CD14-positive monocyte (primary cell): ENCODE measurements at regions not wholly inside any gene's neighbourhood (a gene's known extent, or its start where the extent isn't known, plus 50 kb on each side); places are given as distances from the start of the nearest gene placed in this dataset.

Source experiments
- DNase-seq, 3 donors: peaks; one replicate each; pipeline ENCODE4 v3.0.0-alpha.2; 2011 to 2022
- H2AFZ ChIP-seq: 2 replicates; pipeline ENCODE4 v1.6.0; 2012; ENCODE audit warnings: mild to moderate bottlenecking, low read depth, low read length, inconsistent platforms; ENCODE audit not compliant: insufficient read depth, poor library complexity, severe bottlenecking
- H3K27ac ChIP-seq, 2 donors: 1 replicate in 1 of 2; 2 replicates in 1 of 2; pipeline ENCODE4 v1.5.1; 2012 to 2013; ENCODE audit warnings: low read length in 2 of 2, control low read depth in 1 of 2, inconsistent platforms in 1 of 2, low read depth in 1 of 2, mild to moderate bottlenecking in 1 of 2
- H3K27me3 ChIP-seq, 2 donors: one replicate each; pipeline versions ENCODE4 v1.6.0 to v1.6.1; 2011 to 2013; ENCODE audit warnings: low read length in 2 of 2; ENCODE audit not compliant: control insufficient read depth in 2 of 2, insufficient read depth in 2 of 2
- H3K36me3 ChIP-seq, 2 donors: replicated peaks in 1 of 2; 1 replicate in 1 of 2; 2 replicates in 1 of 2; pipeline versions ENCODE4 v1.5.1 to v1.6.1; 2012 to 2013; ENCODE audit warnings: low read length in 2 of 2, control low read depth in 1 of 2, inconsistent platforms in 1 of 2, mild to moderate bottlenecking in 1 of 2; ENCODE audit not compliant: insufficient read depth in 2 of 2, control insufficient read depth in 1 of 2
- H3K4me1 ChIP-seq, 2 donors: 1 replicate in 1 of 2; 2 replicates in 1 of 2; pipeline versions ENCODE4 v1.5.1 to v1.6.1; 2012 to 2013; ENCODE audit warnings: low read length in 2 of 2, control low read depth in 1 of 2, inconsistent platforms in 1 of 2, mild to moderate bottlenecking in 1 of 2, moderate library complexity in 1 of 2; ENCODE audit not compliant: insufficient read depth in 2 of 2, control insufficient read depth in 1 of 2
- H3K4me2 ChIP-seq: replicated peaks from 2 replicates; pipeline ENCODE3; 2012; ENCODE audit warnings: low read length, moderate library complexity, mild to moderate bottlenecking; ENCODE audit not compliant: poor library complexity, severe bottlenecking; ENCODE audit errors: extremely low read depth
- H3K4me3 ChIP-seq, 3 experiments: fragments of 200-600 bp in 1 of 3; sonication (generic) in 1 of 3; replicated peaks in 1 of 3; 1 replicate in 2 of 3; 2 replicates in 1 of 3; pipeline ENCODE4 v1.5.1; 2011 to 2013; ENCODE audit warnings: low read length in 3 of 3, mild to moderate bottlenecking in 3 of 3, control low read depth in 2 of 3, low read depth in 2 of 3, inconsistent platforms in 1 of 3, moderate library complexity in 1 of 3
- H3K79me2 ChIP-seq: 2 replicates; pipeline ENCODE4 v1.6.0; 2012; ENCODE audit warnings: mild to moderate bottlenecking, control low read depth, inconsistent platforms, low read length, moderate library complexity; ENCODE audit not compliant: insufficient read depth
- H3K9ac ChIP-seq: 2 replicates; pipeline ENCODE4 v1.6.0; 2017; ENCODE audit warnings: low read length, mild to moderate bottlenecking; ENCODE audit not compliant: insufficient read depth, poor library complexity, severe bottlenecking
- H3K9me3 ChIP-seq, 2 donors: replicated peaks in 1 of 2; 1 replicate in 1 of 2; 2 replicates in 1 of 2; pipeline versions ENCODE4 v1.5.1 to v1.6.1; 2012 to 2013; ENCODE audit warnings: low read length in 2 of 2, control low read depth in 1 of 2; ENCODE audit not compliant: control insufficient read depth in 1 of 2, insufficient read depth in 1 of 2
- H4K20me1 ChIP-seq: 2 replicates; pipeline ENCODE4 v1.6.0; 2012; ENCODE audit warnings: mild to moderate bottlenecking, low read length, control low read depth, moderate library complexity; ENCODE audit not compliant: insufficient read depth
- H3K27ac Mint-ChIP-seq, 7 donors: one replicate each; pipeline ENCODE4 v1.8.0; 2020; ENCODE audit warnings: mild to moderate bottlenecking in 7 of 7, mixed read lengths in 7 of 7, moderate library complexity in 6 of 7, inconsistent platforms in 2 of 7
- H3K27me3 Mint-ChIP-seq, 3 donors: one replicate each; pipeline ENCODE4 v1.8.0; 2021 to 2022; ENCODE audit warnings: low read depth in 3 of 3, mild to moderate bottlenecking in 3 of 3, mixed read lengths in 3 of 3, moderate library complexity in 3 of 3, inconsistent platforms in 1 of 3
- H3K36me3 Mint-ChIP-seq, 2 donors: one replicate each; pipeline ENCODE4 v1.8.0; 2020; ENCODE audit warnings: mixed read lengths in 2 of 2, inconsistent platforms in 1 of 2, mild to moderate bottlenecking in 1 of 2
- H3K4me1 Mint-ChIP-seq: one replicate; pipeline ENCODE4 v1.8.0; 2020; ENCODE audit warnings: mild to moderate bottlenecking, mixed read lengths
- H3K4me3 Mint-ChIP-seq, 2 donors: one replicate each; pipeline ENCODE4 v1.8.0; 2020; ENCODE audit warnings: mild to moderate bottlenecking in 2 of 2, mixed read lengths in 2 of 2, moderate library complexity in 1 of 2
- H3K9me3 Mint-ChIP-seq, 7 donors: one replicate each; pipeline ENCODE4 v1.8.0; 2020 to 2022; ENCODE audit warnings: mixed read lengths in 7 of 7, mild to moderate bottlenecking in 6 of 7, moderate library complexity in 6 of 7, inconsistent platforms in 2 of 7
- CTCF ChIP-seq: fragments of 200-600 bp; IDR thresholded peaks from one replicate; pipeline ENCODE4 v1.8.0; 2022; ENCODE audit warnings: antibody characterized with exemption, mild to moderate bottlenecking
- WGBS: methylation state at CpG from one replicate; pipeline ENCODE4 v1.1.5; 2013; ENCODE audit warnings: missing lambda C conversion rate; ENCODE audit not compliant: insufficient coverage; 5-methylcytosine and 5-hydroxymethylcytosine counted together
- intact Hi-C, 2 donors: fragments of 100-400 bp; cut with micrococcal nuclease; formaldehyde crosslinking; loops; one replicate each; pipeline versions ENCODE4 v1.15.0 to v1.15.1; 2023

GRCh38 chr2:56478027-56478426 is 294.2 kb downstream of the CCDC85A start:
- no peaks in the 10 kb centered on the region for H3K36me3 Mint-ChIP-seq
- Histone ChIP-seq H2AFZ (no peak overlapping the region), H3K4me3 (no peak overlapping the region), H3K27ac (no peak overlapping the region), H3K27me3 (no peaks in the 10 kb centered on the region), H3K9me3 (peaks cover 0 to 6% of the 10 kb centered on the region in 2 donors), H3K79me2 (no peaks in the 10 kb centered on the region), H4K20me1 (no peaks in the 10 kb centered on the region), H3K4me1 (no peaks in the 10 kb centered on the region), H3K36me3 (no peaks in the 10 kb centered on the region), H3K4me2 (no peak overlapping the region), H3K9ac (no peak overlapping the region)
- no peak for DNase-seq
- H3K27ac Mint-ChIP-seq: no peak overlapping the region
- TF ChIP-seq CTCF: no peak
- no peak overlapping the region for H3K4me3 Mint-ChIP-seq
- peaks cover 0 to 1% (median under 1%) of the 10 kb centered on the region in 3 donors for H3K27me3 Mint-ChIP-seq
- H3K9me3 Mint-ChIP-seq: peaks cover 0 to 7% (median 3%) of the 10 kb centered on the region in 7 donors
- H3K4me1 Mint-ChIP-seq: no peaks in the 10 kb centered on the region
- intact Hi-C loops: no loop called here

GRCh38 chr2:56483081-56483480 is 299.3 kb downstream of the CCDC85A start:
- no peak overlapping the region for H3K4me3 Mint-ChIP-seq
- DNase-seq: no peak
- no peaks in the 10 kb centered on the region for H3K79me2 ChIP-seq
- H2AFZ ChIP-seq: no peak overlapping the region
- H3K27me3 Mint-ChIP-seq: peaks cover 0 to 2% (median 1%) of the 10 kb centered on the region in 3 donors
- peaks cover 0 to 6% (median 3%) of the 10 kb centered on the region in 7 donors for H3K9me3 Mint-ChIP-seq
- no peaks in the 10 kb centered on the region for H3K36me3 ChIP-seq
- H3K4me1 ChIP-seq: no peaks in the 10 kb centered on the region
- no peaks in the 10 kb centered on the region for H4K20me1 ChIP-seq
- intact Hi-C loops: no loop called here
- H3K27me3 ChIP-seq: no peaks in the 10 kb centered on the region
- TF ChIP-seq CTCF: no peak
- no peaks in the 10 kb centered on the region for H3K36me3 Mint-ChIP-seq
- peaks cover 0 to 4% of the 10 kb centered on the region in 2 donors for H3K9me3 ChIP-seq
- H3K4me1 Mint-ChIP-seq: no peaks in the 10 kb centered on the region
- H3K27ac ChIP-seq: no peak overlapping the region
- H3K4me2 ChIP-seq: no peak overlapping the region
- H3K4me3 ChIP-seq: no peak overlapping the region
- H3K9ac ChIP-seq: no peak overlapping the region
- 80% methylated on average over 1 of the region's 2 CpGs for WGBS
- H3K27ac Mint-ChIP-seq: no peak overlapping the region
